ENCODE measurements at regions not wholly inside any gene's neighbourhood (a gene's known extent, or its start where the extent isn't known, plus 50 kb on each side); places are given as distances from the start of the nearest gene placed in this dataset.

DNA sequence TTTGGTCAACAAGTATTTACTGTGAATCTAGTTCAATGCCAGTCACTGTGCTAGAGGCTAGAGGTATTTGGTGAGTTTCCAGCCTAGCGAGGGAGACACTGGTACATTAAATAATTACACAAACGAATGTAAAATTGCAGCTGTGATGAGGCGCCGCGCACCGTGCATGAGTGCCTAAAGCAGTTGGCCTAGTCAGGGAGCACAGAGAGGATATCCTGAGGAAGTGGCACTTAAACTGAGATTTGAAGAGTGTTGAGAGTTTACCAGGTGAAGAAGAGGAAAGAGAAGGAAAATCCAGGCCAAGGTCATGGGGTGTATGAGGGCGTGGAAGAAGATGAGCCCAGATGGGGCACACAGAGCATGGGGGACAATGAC lies 157.6 kb upstream of the NDUFV2 start:
- no peak for ATAC-seq
- TF ChIP-seq TSC22D2 (CRISPR knock-in tag; IDR thresholded peaks at IDR 0.05; ENCODE audit: borderline replicate concordance): no peak
- CTCF ChIA-PET (ENCODE audit: low intra/inter-chr PET ratio, low total read pairs): no interaction called here
- POLR2A ChIA-PET: no interaction called here
- no peak for FAIRE-seq
- WGBS (ENCODE audit: low lambda C conversion rate): 68% methylated on average over 7 of the region's 7 CpGs
- H3K79me2 ChIP-seq (ENCODE audit: insufficient read depth, low read length): no peaks in the 10 kb centered on the region
- H3K9ac ChIP-seq (ENCODE audit: insufficient read depth, low read depth, low read length): no peak overlapping the region
- no peaks in the 10 kb centered on the region for H3K4me1 ChIP-seq (ENCODE audit: insufficient read depth, low read length)
- no peak overlapping the region for H3K27ac ChIP-seq (ENCODE audit: extremely low read length, insufficient read depth, low read length)
- no peak overlapping the region for H3K4me3 ChIP-seq (replicated peaks in 1 of 3; ENCODE audit: insufficient read depth in 1 of 3, low read depth in 2 of 3, low read length in 3 of 3)
- H3K9me3 ChIP-seq (ENCODE audit: low read length): no peaks in the 10 kb centered on the region
- BruUV-seq (replicated peaks): no TSS peak
- H3K27me3 ChIP-seq (ENCODE audit: control insufficient read depth in 1 of 2, insufficient read depth in 2 of 2, low read length in 2 of 2): peaks cover 0 to 3% of the 10 kb centered on the region in 2 experiments; a peak in 3 of 5 replicates
- intact Hi-C loops (cut with micrococcal nuclease; ENCODE audit: unreplicated experiment) (no loop called here), in situ Hi-C loops (cut with HindIII; ENCODE audit: extremely low pct_ligation_motif_present, low pct_unique_long_range_greater_than_20kb) (no loop called here)
- no peak overlapping the region for H3K4me2 ChIP-seq (ENCODE audit: low read depth, low read length)
- DNase-seq (ENCODE audit: low spot score): no peak
- H3K36me3 ChIP-seq (replicated peaks in 1 of 2; ENCODE audit: control insufficient read depth in 1 of 2, insufficient read depth in 2 of 2, low read length in 2 of 2): no peaks in the 10 kb centered on the region
- H4K20me1 ChIP-seq (ENCODE audit: insufficient read depth, low read length): no peaks in the 10 kb centered on the region
- H2AFZ ChIP-seq (ENCODE audit: low read length): no peak overlapping the region

DNA sequence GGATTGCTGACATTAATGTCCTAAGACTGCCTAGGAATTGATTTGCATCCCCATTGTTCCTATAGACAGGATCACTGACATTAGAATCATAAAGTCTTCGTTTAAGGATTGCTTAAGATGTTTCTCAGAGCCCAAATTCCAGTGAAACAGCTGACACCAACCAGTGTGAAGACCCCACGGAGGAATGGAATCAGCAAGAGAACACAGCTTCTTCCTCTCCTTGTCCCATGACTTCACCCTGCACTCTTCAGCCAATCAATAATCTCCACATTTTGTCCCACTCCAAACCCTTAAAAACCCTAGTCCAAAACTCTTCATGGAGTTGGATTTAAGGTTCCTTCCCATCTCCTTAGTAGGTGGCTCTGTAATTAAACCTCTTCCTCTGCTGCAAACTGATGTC lies 157.0 kb upstream of the NDUFV2 start:
- H3K9ac ChIP-seq (ENCODE audit: insufficient read depth, low read depth, low read length): no peak overlapping the region
- intact Hi-C loops (cut with micrococcal nuclease; ENCODE audit: unreplicated experiment) (no loop called here), in situ Hi-C loops (cut with HindIII; ENCODE audit: extremely low pct_ligation_motif_present, low pct_unique_long_range_greater_than_20kb) (no loop called here)
- no peaks in the 10 kb centered on the region for H3K36me3 ChIP-seq (replicated peaks in 1 of 2; ENCODE audit: control insufficient read depth in 1 of 2, insufficient read depth in 2 of 2, low read length in 2 of 2)
- no peaks in the 10 kb centered on the region for H3K79me2 ChIP-seq (ENCODE audit: insufficient read depth, low read length)
- no TSS peak for BruUV-seq (replicated peaks)
- TF ChIP-seq MLLT10 (CRISPR knock-in tag; IDR thresholded peaks at IDR 0.05): no peak
- no peak for TF ChIP-seq ZNF660 (CRISPR knock-in tag; IDR thresholded peaks at IDR 0.05; ENCODE audit: borderline replicate concordance, low read depth)
- TF ChIP-seq ZKSCAN5 (CRISPR knock-in tag; IDR thresholded peaks at IDR 0.05): no peak
- no peak for TF ChIP-seq TMF1 (CRISPR knock-in tag; IDR thresholded peaks at IDR 0.05; ENCODE audit: low read depth)
- no peak for TF ChIP-seq GABPB1 (CRISPR knock-in tag; IDR thresholded peaks at IDR 0.05)
- TF ChIP-seq ZNF569 (CRISPR knock-in tag; IDR thresholded peaks at IDR 0.05; ENCODE audit: borderline replicate concordance): no peak
- no peak for TF ChIP-seq ZNF331 (CRISPR knock-in tag; IDR thresholded peaks at IDR 0.05)
- TF ChIP-seq HES4 (CRISPR knock-in tag; IDR thresholded peaks at IDR 0.05; ENCODE audit: borderline replicate concordance): no peak
- TF ChIP-seq ZNF841 (CRISPR knock-in tag; IDR thresholded peaks at IDR 0.05; ENCODE audit: borderline replicate concordance): no peak
- TF ChIP-seq SMAD9 (CRISPR knock-in tag; IDR thresholded peaks at IDR 0.05): no peak
- TF ChIP-seq HOXA9 (CRISPR knock-in tag; IDR thresholded peaks at IDR 0.05; ENCODE audit: borderline replicate concordance): no peak
- no peak for TF ChIP-seq ZNF709 (CRISPR knock-in tag; IDR thresholded peaks at IDR 0.05)
- no peak for TF ChIP-seq NFYC (CRISPR knock-in tag; IDR thresholded peaks at IDR 0.05)
- no peak for TF ChIP-seq KAT7 (CRISPR knock-in tag; IDR thresholded peaks at IDR 0.05; ENCODE audit: borderline replicate concordance)
- no peak for TF ChIP-seq AKAP8 (CRISPR knock-in tag; IDR thresholded peaks at IDR 0.05)
- no peak for TF ChIP-seq TSC22D2 (CRISPR knock-in tag; IDR thresholded peaks at IDR 0.05; ENCODE audit: borderline replicate concordance)
- TF ChIP-seq BRD4 (CRISPR knock-in tag; IDR thresholded peaks at IDR 0.05): no peak
- no peaks in the 10 kb centered on the region for H3K9me3 ChIP-seq (ENCODE audit: low read length)
- DNase-seq (ENCODE audit: low spot score) (no peak), FAIRE-seq (no peak), ATAC-seq (no peak)
- no peak overlapping the region for H3K4me3 ChIP-seq (replicated peaks in 1 of 3; ENCODE audit: insufficient read depth in 1 of 3, low read depth in 2 of 3, low read length in 3 of 3)
- no peaks in the 10 kb centered on the region for H4K20me1 ChIP-seq (ENCODE audit: insufficient read depth, low read length)
- ChIA-PET CTCF (ENCODE audit: low intra/inter-chr PET ratio, low total read pairs) (no interaction called here), POLR2A (no interaction called here)
- WGBS (ENCODE audit: low lambda C conversion rate): 6% methylated on average over 2 of the region's 2 CpGs
- no peak overlapping the region for H2AFZ ChIP-seq (ENCODE audit: low read length)
- no peak overlapping the region for H3K27ac ChIP-seq (ENCODE audit: extremely low read length, insufficient read depth, low read length)
- no peaks in the 10 kb centered on the region for H3K4me1 ChIP-seq (ENCODE audit: insufficient read depth, low read length)
- H3K27me3 ChIP-seq (ENCODE audit: control insufficient read depth in 1 of 2, insufficient read depth in 2 of 2, low read length in 2 of 2): peaks cover 0 to 3% of the 10 kb centered on the region in 2 experiments; a peak in 3 of 5 replicates
- no peak overlapping the region for H3K4me2 ChIP-seq (ENCODE audit: low read depth, low read length)
